ENCODE measurements at regions not wholly inside any gene's neighbourhood (a gene's known extent, or its start where the extent isn't known, plus 50 kb on each side); places are given as distances from the start of the nearest gene placed in this dataset.
"Not testable (repeated sequence)": the region's sequence is repeated elsewhere in the genome, so short reads cannot be mapped to it uniquely, and the experiment has no call there.

GRCh38 chr2:111582090-111582489 lies 301.9 kb downstream of the ANAPC1 start:
- H3K27ac ChIP-seq, result not testable (repeated sequence)

GRCh38 chr2:111583480-111583879 lies 300.5 kb downstream of the ANAPC1 start:
- H3K27ac ChIP-seq, result not testable (repeated sequence)

GRCh38 chr2:111584540-111584939 lies 299.5 kb downstream of the ANAPC1 start:
- H3K27ac ChIP-seq, result not testable (repeated sequence)

GRCh38 chr2:111584950-111585349 lies 299.0 kb downstream of the ANAPC1 start:
- H3K27ac ChIP-seq, result not testable (repeated sequence)

GRCh38 chr2:111586014-111586413 lies 298.0 kb downstream of the ANAPC1 start:
- H3K27ac ChIP-seq, result not testable (repeated sequence)

- not testable (repeated sequence) for H3K27ac ChIP-seq
Measured at GRCh38 chr2:111595072-111595471, 288.9 kb downstream of the ANAPC1 start.

GRCh38 chr2:111596808-111597705 lies 286.9 kb downstream of the ANAPC1 start:
- not testable (repeated sequence) for H3K27ac ChIP-seq

- not testable (repeated sequence) for H3K27ac ChIP-seq
Measured at GRCh38 chr2:111598944-111599343, 285.0 kb downstream of the ANAPC1 start.

GRCh38 chr2:111602259-111602658 lies 281.7 kb downstream of the ANAPC1 start:
- H3K27ac ChIP-seq, result not testable (repeated sequence)

GRCh38 chr2:111605798-111606197 lies 278.2 kb downstream of the ANAPC1 start:
- H3K27ac ChIP-seq, result not testable (repeated sequence)

- H3K27ac ChIP-seq, result not testable (repeated sequence)
Measured at GRCh38 chr2:111606632-111607031, 277.4 kb downstream of the ANAPC1 start.

- not testable (repeated sequence) for H3K27ac ChIP-seq
Measured at GRCh38 chr2:111609146-111609844, 274.7 kb downstream of the ANAPC1 start.

- not testable (repeated sequence) for H3K27ac ChIP-seq
Measured at GRCh38 chr2:111610035-111610434, 274.0 kb downstream of the ANAPC1 start.

- TF ChIP-seq CTCF (conservative IDR thresholded peaks at IDR 0.05), result no peak
- no peak for TF ChIP-seq ZFX (IDR thresholded peaks at IDR 0.05)
- H3K27ac ChIP-seq, result no peak overlapping the region
Measured at GRCh38 chr2:111616651-111617218, 267.3 kb downstream of the ANAPC1 start.
